ENCODE measurements at regions not wholly inside any gene's neighbourhood (a gene's known extent, or its start where the extent isn't known, plus 50 kb on each side); places are given as distances from the start of the nearest gene placed in this dataset.

DNA sequence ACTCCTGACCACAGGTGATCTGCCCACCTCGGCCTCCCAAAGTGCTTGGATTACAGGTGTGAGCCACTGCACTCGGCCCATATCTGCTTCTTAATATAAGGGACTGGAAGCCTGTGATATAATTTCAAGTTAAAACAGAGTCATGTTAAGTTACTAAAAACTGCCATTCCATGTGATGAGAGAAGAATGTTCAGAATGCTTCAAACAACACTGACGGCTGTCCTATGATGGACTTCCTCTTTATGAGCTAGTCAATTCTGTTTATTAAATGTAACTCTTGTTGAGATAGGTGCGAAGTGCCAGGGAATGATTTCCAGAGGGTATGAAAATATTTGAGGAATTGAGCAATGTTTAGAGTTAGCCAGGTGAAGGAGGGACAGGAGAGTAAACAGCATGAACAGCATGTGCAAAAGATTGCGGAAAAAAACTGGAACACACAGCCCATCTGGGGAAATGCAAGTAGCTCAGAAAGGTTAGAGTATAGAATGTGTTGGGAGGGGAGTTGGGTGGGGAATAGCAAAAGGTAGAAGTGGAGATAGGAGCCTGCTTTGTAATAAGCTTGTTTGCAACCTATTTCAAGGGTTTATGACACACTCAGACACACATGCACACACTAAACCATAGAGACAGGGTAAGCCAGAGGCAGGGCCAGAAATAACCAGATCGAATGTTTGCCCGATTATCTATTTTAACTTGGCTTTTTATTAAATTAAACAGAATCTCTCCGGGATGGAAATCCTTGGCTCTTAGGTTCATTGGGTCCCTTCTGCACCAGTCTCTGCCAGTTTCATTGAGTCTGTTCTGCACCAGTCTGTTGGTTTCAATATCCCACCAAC, 135.6 kb upstream of the COX10 start:
- no peak for DNase-seq

DNA sequence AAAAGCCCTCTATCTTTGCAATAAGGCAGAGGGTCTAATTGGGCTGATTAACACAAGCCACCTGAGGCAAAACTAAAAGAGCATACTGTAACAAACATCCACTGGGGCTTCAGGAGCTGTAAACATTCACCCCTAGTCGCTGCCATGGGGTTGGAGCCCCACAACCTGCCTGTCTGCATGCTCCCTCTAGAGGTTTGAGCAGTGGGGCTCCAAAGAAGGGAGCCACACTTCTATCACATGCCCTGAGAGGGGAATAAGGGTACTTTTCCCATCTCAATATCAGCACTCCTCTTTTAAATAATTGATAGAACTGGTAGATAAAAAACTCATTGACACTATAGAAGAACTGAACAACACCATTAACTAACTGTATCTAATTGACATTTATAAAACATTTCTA, 130.1 kb upstream of the COX10 start:
- DNase-seq, result no peak

DNA sequence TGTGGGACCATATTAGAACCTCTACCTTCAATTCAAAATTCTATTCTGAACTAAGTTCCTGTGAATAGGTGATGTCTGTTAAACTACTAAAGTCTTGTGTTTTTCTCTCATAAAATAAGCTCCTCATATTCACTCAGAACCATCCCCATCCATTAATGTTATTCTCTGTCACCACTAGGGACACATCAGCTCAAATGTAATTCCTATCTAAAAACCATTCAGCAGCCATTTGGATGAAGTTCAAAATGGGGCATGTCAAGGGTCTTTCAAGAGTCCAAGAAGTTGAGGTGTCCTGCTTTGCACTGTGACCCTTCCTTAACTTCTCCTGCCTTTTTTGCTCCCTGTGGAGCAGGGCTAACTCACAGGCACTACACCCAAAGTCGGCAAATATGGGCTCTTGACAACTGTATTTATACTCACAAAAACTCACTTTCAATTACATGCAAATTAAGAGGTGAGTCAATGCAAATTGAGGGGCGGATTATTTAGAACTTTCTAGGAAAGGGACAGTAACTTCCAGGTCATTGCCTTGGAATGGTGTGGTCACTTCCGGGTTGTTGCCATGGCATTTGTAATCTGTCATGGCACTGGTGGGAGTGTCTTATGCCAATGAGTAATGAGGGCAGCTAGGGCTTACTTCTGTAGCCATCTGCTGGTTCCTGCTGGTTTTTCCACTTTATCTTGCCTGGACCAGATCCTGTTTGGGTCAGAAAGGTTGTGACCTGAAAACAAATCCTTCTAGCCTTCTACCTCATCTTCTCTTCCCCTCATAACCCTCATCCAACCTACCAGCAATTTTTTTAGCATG, 128.2 kb upstream of the COX10 start:
- no peak for DNase-seq

DNA sequence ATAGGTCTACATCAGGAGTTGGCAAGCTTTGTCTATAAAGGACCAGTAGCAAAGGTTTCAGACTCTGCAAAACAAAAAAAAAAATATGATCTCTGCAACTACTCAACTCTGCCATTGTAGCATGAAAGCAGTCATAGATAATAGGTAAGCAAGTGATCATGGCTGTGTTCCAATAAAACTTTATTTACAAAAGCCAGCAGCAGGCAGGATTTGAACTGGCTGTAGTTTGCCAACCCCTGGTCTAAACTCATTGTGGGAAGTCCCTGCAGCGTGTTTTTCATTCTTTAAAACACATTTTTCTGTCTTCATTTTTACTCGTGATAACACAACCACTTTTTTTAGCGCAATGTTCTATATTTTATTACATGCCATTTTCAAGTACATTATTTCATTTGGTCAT, 127.5 kb upstream of the COX10 start:
- no peak for DNase-seq

DNA sequence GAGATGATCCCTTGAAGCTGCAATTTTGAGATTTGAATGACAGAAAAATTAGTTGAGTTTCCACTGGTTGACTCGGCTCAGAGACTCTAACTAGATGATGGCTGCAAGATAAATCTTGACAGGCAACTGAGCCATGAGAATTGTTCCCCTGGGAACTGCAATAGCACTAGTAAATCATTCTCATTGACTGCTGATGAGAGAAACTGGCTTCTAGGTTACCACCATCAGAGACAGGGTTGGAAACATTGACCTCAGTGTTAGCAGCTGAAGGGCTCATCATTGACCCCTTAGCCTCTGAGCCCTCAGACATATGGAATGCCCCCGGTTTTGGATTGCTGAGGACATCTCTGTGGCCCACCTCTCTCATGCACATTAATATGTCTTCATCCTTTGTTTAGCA, 125.4 kb upstream of the COX10 start:
- peak; percentile 71 for DNase-seq

DNA sequence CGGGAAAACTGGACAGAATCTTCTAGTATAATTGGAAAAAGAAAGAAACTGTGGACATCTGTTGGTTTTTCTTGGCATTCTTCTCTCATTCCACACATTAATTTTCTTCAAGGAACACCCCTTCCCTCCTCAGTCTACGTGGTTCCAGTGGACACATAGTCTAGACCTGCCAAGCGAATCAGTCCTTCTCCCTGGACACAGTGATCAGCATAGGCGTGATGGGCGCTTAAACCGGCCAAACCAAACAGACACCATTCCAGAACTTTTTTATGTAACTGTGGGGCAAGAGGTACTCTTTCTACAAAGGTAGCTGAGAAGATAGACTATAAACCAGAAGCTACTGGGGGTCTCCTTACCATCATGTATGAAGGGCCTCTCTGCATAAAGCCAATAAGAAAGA, 121.8 kb upstream of the COX10 start:
- DNase-seq, result no peak

DNA sequence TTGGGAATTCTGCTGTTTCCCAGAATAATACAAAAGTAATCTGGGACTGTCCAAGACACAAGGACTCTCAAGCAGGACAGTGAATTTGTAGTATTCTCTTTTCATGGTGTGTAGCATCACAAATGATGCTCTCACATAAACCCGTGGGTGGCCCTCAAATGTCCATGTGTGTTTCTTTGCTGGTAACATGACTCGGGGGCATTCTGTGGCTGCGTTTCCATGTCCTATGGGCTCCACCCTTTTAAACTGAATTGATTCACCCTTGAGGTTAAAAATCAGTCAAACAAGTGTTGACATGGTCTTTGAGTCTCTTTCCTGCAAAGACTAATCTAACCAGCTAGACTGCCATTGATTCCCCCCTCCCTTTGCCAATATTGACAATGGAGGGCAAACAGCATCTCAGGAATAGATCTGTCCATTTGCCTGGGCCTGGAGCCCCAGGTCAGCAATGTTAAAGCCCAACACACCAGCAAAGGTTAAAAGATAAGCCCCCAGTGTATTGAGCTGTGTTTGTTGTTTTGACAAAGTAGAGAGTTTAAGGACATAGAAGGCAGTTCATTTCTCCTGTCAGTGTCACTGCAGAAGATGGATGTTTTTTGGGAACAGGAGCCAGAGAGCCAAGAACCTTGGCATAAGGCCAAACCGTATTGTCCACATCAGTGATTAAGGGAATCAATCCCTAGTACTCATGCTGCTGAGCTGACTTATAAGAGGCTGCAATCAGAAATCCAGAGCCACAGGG, 117.1 kb upstream of the COX10 start:
- DNase-seq, result no peak

DNA sequence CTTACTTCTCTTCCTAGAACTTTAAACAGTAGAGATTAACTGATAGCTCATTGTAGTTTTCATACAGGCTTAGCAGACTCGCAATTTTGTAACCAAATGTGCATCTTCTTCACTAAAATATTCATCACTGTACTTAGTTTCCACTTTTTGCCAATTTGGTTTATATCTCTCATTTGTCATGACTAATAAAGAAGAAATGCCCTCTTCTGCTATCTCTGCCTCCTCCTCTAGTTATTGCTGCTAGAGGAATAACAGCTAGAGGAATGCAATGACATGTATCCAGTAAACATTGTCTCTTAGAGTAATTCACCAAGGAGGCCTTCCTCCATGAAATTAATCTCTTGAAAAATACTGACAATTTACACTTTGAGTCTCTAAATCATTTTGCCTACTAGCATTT, 115.5 kb upstream of the COX10 start:
- no peak for DNase-seq

DNA sequence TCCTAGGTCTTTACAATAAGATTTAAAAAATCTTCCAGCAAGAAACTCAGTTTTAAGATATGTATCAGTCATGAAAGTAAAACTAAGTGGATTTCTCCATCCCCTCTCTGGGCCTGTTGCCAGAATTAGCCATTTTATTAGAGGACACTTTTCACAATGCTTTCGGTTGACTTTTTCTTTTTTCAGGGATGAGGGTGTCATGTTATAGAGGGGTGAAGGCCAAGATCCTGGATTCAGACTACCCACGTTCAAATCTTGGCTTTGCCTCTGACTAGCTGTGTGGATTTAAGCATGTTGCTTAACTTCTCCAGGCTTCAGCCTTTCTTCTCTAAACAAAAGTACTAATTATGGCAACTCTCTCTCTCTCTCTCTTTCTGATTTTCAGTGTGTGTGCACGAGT, 111.7 kb upstream of the COX10 start:
- no peak for DNase-seq

DNA sequence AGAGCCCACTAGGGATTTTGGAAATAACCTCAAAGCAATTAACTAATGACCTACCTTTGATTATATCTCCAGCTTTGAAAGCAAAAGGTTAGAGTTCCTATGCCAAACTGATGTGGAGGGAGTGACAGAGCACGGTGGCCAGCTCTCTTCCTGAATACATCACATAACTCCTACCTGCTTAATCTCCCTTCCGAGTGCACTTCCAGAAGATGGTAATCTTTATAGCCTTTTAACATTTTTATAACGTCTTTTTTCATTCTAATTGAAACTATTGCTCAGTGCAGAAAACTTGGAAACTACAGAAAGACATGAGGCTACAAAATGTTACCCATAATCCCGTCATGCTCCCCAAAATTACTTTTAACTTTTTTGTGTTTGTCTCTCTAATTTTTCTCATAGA, 110.5 kb upstream of the COX10 start:
- no peak for DNase-seq

DNA sequence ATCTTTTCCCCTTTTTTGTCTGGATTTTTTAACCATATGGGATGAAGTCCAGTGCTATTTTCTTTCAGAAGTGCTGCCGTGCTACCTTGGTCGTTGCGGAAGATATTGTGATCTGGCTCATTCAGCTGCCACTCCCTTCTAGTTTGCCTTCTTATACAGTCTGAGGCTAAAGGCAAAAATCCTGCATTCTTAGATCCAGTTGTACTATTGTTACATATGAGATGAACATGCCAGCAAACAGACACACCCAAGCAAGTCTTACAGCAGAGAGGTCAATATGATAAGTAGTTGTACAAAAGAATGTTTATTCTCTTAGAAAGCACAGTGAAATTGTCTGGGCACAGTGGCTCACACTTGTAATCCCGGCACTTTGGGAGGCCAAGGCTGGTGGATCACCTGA, 108.0 kb upstream of the COX10 start:
- DNase-seq, result no peak

DNA sequence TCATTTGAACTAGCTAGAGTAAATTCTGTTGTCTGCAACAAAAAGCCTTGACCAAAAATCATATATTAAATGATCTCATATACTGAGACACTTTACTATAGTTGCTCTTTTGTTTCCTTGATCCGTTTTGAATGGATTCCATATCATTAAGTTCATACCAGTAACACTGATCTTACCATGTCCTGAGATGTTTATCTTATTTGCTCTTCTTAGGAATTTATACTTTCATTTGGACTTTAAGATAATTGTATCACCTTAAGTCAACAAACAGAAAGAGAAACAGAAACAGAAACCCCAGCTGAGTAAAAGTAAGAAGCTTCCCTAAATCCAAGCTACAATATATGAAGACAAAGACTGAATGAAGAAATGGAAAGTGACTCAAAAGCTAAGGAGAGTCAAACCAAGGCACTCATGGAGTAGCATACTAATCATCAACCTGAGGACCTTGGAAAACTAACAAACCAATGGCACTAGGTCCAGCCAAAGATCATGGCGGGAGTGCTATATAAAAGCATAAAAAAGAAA, 106.5 kb upstream of the COX10 start:
- no peak for DNase-seq

DNA sequence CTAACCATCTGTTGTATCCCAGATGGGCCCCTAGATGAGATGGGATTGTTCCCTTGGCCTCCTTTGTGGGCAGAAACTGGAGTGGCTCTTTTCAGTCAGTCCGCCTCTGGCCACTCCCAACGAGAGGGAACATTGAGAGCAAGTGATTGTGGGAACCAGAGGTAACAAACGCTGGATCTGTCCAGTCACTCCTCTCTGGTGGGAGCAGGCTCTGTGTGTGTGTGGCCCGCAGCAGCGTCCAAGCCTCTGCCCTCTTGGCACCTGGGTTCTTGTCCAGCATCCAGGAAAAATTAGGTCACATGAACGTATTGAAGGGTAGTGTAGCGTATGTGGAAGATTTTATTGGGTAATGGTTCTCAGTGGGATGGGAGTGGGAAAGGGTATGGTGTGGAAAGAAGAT, 101.9 kb upstream of the COX10 start:
- DNase-seq, result no peak

DNA sequence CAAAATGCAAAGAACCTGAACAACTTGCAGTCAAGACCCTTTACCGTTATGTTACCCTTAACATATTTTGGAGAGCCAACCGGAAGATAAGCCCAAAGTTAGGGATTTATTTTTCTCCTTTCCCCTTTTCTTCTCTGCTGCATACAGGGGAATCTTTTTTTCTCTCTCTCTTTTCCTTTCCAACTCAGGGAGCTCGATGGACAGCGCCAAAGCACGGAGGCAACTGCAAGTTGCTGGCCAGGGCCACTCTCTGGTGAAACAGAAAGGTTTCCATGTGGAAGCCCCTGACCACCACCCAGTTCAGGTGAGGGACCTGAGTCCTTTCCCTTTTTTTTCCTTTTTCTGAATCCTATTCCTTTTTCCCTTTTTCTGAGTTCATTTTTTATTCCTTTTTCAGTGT, 98.8 kb upstream of the COX10 start:
- no peak for DNase-seq

DNA sequence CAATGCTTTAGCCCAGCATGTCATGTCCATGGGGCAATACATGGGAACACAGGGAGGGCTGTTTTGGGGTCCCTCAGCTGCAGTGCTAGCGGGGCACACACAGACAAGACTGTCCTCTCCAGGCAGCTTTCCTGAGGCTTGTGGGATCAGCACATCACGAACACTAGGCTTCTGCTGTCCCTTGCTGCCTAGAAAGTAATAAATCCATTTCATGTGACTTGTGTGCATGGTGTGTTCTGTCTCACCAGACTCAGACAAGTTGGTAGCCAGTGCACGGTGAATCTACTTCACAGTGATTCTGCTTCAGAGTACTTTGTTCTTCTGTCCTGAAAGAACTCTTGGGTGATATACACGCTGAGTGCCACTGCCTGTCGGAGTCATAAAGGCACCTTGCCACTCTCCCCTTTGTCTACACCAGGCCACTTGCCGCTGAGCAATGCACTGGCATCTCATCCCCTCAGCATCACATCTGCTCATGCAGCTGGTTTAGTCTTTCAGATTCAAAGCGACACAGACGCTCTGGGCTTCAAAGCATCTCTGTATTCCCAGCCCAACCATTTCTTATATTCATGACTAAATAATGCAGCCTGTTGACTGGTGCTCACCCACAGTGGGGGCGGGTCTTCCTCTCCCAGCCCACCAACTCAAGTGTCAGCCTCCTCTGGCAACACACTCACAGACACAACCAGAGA, 95.2 kb upstream of the COX10 start:
- no peak for DNase-seq

DNA sequence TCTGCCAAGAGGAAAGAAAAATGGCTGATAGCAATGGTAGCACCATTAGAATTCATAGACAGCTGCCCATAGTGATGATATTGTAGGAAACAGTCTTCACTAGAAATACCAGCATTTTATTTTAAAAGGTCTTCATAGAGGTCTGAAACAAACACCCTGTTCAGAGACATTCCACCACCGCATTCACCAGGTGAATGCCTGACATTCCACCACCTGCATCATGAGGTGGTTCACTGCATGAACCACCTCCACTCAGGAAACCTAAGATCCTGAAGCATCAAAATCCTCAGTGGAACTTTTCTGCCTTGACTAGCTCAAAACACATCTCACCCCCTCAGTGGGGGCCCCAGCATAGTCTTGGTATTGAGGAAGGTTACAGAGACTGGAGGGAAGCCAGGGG, 91.5 kb upstream of the COX10 start:
- no peak for DNase-seq

DNA sequence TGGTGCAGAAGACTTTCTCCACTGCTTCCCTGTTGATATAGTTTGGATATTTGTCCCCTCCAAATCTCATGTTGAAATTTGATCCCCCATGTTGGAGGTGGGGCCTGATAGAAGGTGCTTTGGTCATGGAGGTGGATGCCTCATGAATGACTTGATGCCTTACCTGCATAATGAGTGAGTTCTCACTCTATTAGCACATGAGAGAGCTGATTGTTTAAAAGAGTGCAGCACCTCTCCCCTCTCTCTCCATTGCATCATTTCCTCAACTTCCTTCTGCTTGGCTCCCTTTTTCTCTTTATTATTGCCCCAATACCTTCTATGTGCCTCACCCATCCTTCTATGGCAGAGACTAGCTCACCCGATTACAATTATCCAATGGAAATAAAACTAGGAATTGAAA, 90.8 kb upstream of the COX10 start:
- no peak for DNase-seq

DNA sequence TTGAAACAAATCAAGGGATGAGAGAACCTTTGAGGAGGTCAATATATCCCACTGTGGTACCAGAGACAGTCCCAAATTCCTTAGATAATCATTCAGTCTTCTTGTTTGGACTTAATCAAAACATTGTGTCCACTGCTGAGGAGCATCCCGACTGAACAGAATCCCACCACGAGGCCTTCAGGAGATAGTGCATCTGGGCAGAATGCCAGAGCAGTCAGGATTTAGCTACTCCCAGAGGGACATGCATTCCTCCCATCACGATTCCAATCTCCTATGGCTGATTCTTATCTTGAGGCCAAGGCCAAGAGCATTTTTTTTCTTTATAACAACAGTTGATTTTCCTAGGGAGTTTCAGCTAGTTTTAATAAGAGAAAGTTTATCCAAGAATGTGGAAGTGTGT, 87.4 kb upstream of the COX10 start:
- DNase-seq, result no peak

DNA sequence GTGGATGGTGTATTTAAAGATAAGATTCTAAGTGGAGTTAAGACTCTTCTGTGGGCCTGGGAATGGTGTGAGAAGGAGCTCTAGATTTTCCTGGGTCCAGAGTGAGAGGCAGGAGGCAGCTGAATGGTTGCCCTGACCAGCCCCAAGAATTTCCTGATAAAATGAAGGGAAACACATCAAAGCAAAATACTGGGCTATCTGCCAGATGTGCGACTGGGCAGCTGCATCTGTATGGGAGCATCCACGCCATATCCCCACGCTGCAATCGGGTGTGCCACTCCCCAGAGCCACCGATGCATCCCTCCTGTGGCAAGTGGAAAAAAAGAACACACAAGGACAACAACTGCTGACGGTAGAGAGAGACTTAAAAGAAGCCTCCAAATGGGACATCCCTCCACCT, 84.3 kb upstream of the COX10 start:
- DNase-seq, result no peak

DNA sequence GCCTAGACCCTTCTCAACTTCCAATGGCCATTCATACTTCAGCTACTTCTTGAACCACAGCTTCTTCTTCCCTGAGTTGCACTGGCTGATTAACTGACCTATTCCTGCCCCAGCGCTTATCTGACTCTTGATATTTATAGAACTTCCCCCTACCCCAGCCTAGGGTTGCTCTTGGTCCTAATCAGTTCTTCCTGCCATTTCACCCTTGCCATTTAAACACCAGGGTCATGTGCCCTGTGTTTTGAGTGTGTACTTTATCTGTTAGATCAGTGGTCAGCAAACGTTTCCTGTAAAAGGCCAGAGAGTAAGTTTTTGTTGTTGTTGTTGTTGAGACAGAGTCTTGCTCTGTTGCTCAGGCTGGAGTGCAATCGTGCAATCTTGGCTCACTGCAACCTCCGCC, 82.4 kb upstream of the COX10 start:
- no peak for DNase-seq

DNA sequence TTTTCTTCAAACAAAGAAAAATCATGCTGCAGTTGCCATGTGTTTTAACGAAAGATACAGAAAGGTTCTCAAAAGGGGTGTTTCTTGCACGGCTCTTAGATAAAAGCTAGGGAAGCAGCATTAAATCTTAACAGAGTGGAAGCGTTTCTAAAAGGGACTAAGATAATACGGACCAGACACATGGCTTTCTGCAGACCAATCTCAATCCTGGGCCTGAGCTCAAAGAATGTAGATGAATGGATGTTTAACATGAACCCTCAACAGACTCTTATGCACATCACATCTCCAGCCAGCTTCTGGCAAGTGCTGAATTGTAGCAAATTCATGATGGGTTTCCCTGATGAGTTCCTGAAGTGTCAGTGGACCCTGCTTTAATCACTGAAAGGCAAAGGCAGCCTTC, 80.2 kb upstream of the COX10 start:
- peak; percentile 39 for DNase-seq

DNA sequence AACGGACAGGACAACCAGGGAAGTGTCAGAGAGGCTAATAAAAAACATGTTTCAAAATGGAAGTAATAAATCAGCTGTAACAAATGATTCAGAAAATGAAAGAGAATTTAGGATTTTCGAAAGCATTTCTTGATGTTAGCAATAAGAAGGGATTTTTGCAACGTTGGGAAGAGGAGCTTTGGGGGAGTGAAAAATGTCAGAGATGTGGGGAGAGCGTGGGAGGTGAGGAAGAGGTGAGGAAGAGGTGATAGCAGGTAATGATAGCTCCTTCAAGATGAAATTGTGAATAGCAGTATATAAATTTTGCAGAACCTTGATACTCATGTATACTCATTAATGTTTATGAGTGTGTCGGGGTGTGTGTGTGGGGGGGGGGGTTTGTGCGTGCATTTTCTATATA, 76.2 kb upstream of the COX10 start:
- DNase-seq, result no peak

DNA sequence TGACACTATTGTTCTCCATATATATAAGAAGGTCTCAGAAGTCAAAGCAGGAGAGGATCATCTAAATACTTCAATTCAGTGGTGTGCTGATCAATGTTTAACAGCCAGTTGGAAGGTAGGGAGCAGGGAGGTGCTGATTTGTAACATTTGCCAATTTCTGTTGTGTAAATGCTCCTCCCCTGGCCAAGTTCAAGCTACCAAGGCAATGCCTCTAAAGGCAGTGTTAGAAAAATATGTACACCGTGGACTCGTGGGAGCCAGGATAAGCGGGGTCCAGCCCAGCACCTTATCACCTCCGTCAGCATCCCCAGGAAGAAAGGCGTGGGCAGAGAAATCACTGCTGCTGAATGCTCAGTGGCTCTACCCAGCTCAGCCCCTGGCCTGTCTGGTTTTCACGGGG, 75.3 kb upstream of the COX10 start:
- DNase-seq, result no peak

All from eye (tissue), 1 donor.